Neural progenitor cell (in vitro differentiated cells): ENCODE measurements at regions not wholly inside any gene's neighbourhood (a gene's known extent, or its start where the extent isn't known, plus 50 kb on each side); places are given as distances from the start of the nearest gene placed in this dataset.

Source experiments
- DNase-seq: peaks from one replicate; pipeline ENCODE4 v3.0.0-alpha.2; 2016; ENCODE audit warnings: low spot score
- H2AFZ ChIP-seq: fragments of 200-600 bp; sonication (generic); replicated peaks from 2 replicates; pipeline ENCODE4 v1.6.1; 2016; ENCODE audit warnings: antibody characterized with exemption
- H3F3A ChIP-seq: fragments of 200-600 bp; sonication (generic); 2 replicates; pipeline ENCODE4 v1.6.1; 2016; ENCODE audit warnings: antibody characterized with exemption, low read depth
- H3K27ac ChIP-seq: fragments of 200-600 bp; sonication (generic); 2 replicates; pipeline ENCODE4 v1.5.1; 2016; ENCODE audit warnings: mild to moderate bottlenecking
- H3K27me3 ChIP-seq: fragments of 200-600 bp; sonication (generic); 2 replicates; pipeline ENCODE4 v1.6.1; 2016; ENCODE audit warnings: mild to moderate bottlenecking, moderate library complexity
- H3K36me3 ChIP-seq: fragments of 200-600 bp; sonication (generic); 2 replicates; pipeline ENCODE4 v1.5.1; 2016
- H3K4me1 ChIP-seq: fragments of 200-600 bp; sonication (generic); 2 replicates; pipeline ENCODE4 v1.6.1; 2016; ENCODE audit warnings: mixed run types
- H3K4me2 ChIP-seq: fragments of 200-600 bp; sonication (generic); 2 replicates; pipeline ENCODE4 v1.6.1; 2016
- H3K4me3 ChIP-seq: fragments of 200-600 bp; sonication (generic); 2 replicates; pipeline ENCODE4 v1.5.1; 2016
- H3K79me2 ChIP-seq: fragments of 200-600 bp; sonication (generic); 2 replicates; pipeline ENCODE4 v1.6.1; 2016; ENCODE audit warnings: low read depth
- H3K9ac ChIP-seq: fragments of 200-600 bp; sonication (generic); 2 replicates; pipeline ENCODE4 v1.6.1; 2016
- H3K9me3 ChIP-seq: fragments of 200-600 bp; sonication (generic); 2 replicates; pipeline ENCODE4 v1.5.1; 2016; ENCODE audit warnings: low read depth
- H4K20me1 ChIP-seq: fragments of 200-600 bp; sonication (generic); 2 replicates; pipeline ENCODE4 v1.6.1; 2016; ENCODE audit warnings: low read depth
- H3K27ac Mint-ChIP-seq: 3 replicates; pipeline ENCODE4 v1.8.0; 2021; ENCODE audit warnings: mixed read lengths
- H3K27me3 Mint-ChIP-seq: 2 replicates; pipeline ENCODE4 v1.8.0; 2022; ENCODE audit warnings: low read depth, mild to moderate bottlenecking, inconsistent platforms, moderate library complexity, mixed read lengths; ENCODE audit not compliant: insufficient read depth
- H3K36me3 Mint-ChIP-seq: 3 replicates; pipeline ENCODE4 v1.8.0; 2021; ENCODE audit warnings: mixed read lengths
- H3K4me1 Mint-ChIP-seq: 3 replicates; pipeline ENCODE4 v1.8.0; 2021; ENCODE audit warnings: mixed read lengths
- H3K4me3 Mint-ChIP-seq: 3 replicates; pipeline ENCODE4 v1.8.0; 2021; ENCODE audit warnings: mild to moderate bottlenecking, moderate library complexity, mixed read lengths
- H3K9me3 Mint-ChIP-seq: 3 replicates; pipeline ENCODE4 v1.8.0; 2020; ENCODE audit warnings: mixed read lengths
- CTCF ChIP-seq: fragments of 200-600 bp; sonication (generic); IDR thresholded peaks from 2 replicates; pipeline ENCODE4 v1.5.1; 2017; ENCODE audit warnings: antibody characterized with exemption, mild to moderate bottlenecking
- EZH2 ChIP-seq: fragments of 200-600 bp; sonication (generic); IDR thresholded peaks from 2 replicates; pipeline ENCODE4 v1.6.1; 2017; ENCODE audit warnings: antibody characterized with exemption, mild to moderate bottlenecking, moderate library complexity
- EZH2phosphoT487 ChIP-seq: fragments of 200-600 bp; sonication (generic); IDR thresholded peaks from 2 replicates; pipeline ENCODE4 v1.6.1; 2017; ENCODE audit warnings: antibody characterized with exemption

- Mint-ChIP-seq H3K4me1 (peaks cover 5% of the 10 kb centered on the region), H3K9me3 (peaks cover 2% of the 10 kb centered on the region), H3K27ac (no peak overlapping the region), H3K4me3 (no peak overlapping the region), H3K36me3 (peaks cover 4% of the 10 kb centered on the region), H3K27me3 (peaks cover 3% of the 10 kb centered on the region)
- TF ChIP-seq CTCF, result no peak
- no peak for TF ChIP-seq EZH2phosphoT487
- TF ChIP-seq EZH2, result no peak
- Histone ChIP-seq H3K4me1 (peaks cover 4% of the 10 kb centered on the region), H4K20me1 (no peaks in the 10 kb centered on the region), H3K27ac (no peak overlapping the region), H3K4me3 (no peak overlapping the region), H3K36me3 (no peaks in the 10 kb centered on the region), H3K27me3 (no peaks in the 10 kb centered on the region), H3K9me3 (no peaks in the 10 kb centered on the region), H2AFZ (no peak overlapping the region), H3K79me2 (no peaks in the 10 kb centered on the region), H3K4me2 (no peak overlapping the region), H3F3A (peaks cover 6% of the 10 kb centered on the region), H3K9ac (no peak overlapping the region)
- no peak for DNase-seq
Measured at GRCh38 chr18:23363865-23364570, 89.1 kb upstream of the RIOK3 start.

- no peak overlapping the region for H2AFZ ChIP-seq
- no peak overlapping the region for H3K27ac ChIP-seq
- H3K9me3 ChIP-seq, result no peaks in the 10 kb centered on the region
- H4K20me1 ChIP-seq, result no peaks in the 10 kb centered on the region
- TF ChIP-seq EZH2phosphoT487 (no peak), EZH2 (no peak), CTCF (no peak)
- DNase-seq, result no peak
- no peak overlapping the region for H3K4me2 ChIP-seq
- Mint-ChIP-seq H3K4me3 (no peak overlapping the region), H3K36me3 (no peaks in the 10 kb centered on the region), H3K27ac (no peak overlapping the region), H3K27me3 (peaks cover 3% of the 10 kb centered on the region), H3K9me3 (peaks cover 2% of the 10 kb centered on the region), H3K4me1 (peaks cover 10% of the 10 kb centered on the region)
- no peaks in the 10 kb centered on the region for H3K36me3 ChIP-seq
- no peaks in the 10 kb centered on the region for H3K79me2 ChIP-seq
- no peak overlapping the region for H3K9ac ChIP-seq
- no peak overlapping the region for H3K4me3 ChIP-seq
- H3F3A ChIP-seq, result peaks cover 13% of the 10 kb centered on the region
- H3K4me1 ChIP-seq, result peaks cover 13% of the 10 kb centered on the region
- H3K27me3 ChIP-seq, result no peaks in the 10 kb centered on the region
Measured at GRCh38 chr18:23365602-23366001, 87.5 kb upstream of the RIOK3 start.

GRCh38 chr18:23369266-23369665 lies 83.8 kb upstream of the RIOK3 start:
- no peaks in the 10 kb centered on the region for H3K9me3 ChIP-seq
- Mint-ChIP-seq H3K36me3 (peaks cover 3% of the 10 kb centered on the region), H3K27ac (no peak overlapping the region), H3K9me3 (no peaks in the 10 kb centered on the region), H3K4me1 (peaks cover 5% of the 10 kb centered on the region), H3K27me3 (peaks cover 2% of the 10 kb centered on the region), H3K4me3 (no peak overlapping the region)
- H3K27ac ChIP-seq, result peak overlapping the region; percentile 46
- peak overlapping the region; percentile 16 for H3K4me2 ChIP-seq
- H3K9ac ChIP-seq, result no peak overlapping the region
- H3F3A ChIP-seq, result peaks cover 9% of the 10 kb centered on the region
- no peaks in the 10 kb centered on the region for H3K27me3 ChIP-seq
- H3K4me3 ChIP-seq, result no peak overlapping the region
- no peak for TF ChIP-seq EZH2phosphoT487
- H3K36me3 ChIP-seq, result no peaks in the 10 kb centered on the region
- peaks cover 13% of the 10 kb centered on the region for H3K4me1 ChIP-seq
- H2AFZ ChIP-seq, result no peak overlapping the region
- no peaks in the 10 kb centered on the region for H4K20me1 ChIP-seq
- peak; percentile 70 for DNase-seq
- no peaks in the 10 kb centered on the region for H3K79me2 ChIP-seq

GRCh38 chr18:23373570-23373969 lies 79.5 kb upstream of the RIOK3 start:
- H3K36me3 Mint-ChIP-seq, result peaks cover 4% of the 10 kb centered on the region
- no peaks in the 10 kb centered on the region for H3K36me3 ChIP-seq
- H3K9me3 Mint-ChIP-seq, result no peaks in the 10 kb centered on the region

More at GRCh38 chr18:23373570-23373969, 79.5 kb upstream of the RIOK3 start:
- TF ChIP-seq EZH2, result no peak
- no peak for TF ChIP-seq EZH2phosphoT487
- no peak for TF ChIP-seq CTCF
- Histone ChIP-seq H4K20me1 (no peaks in the 10 kb centered on the region), H3K27ac (no peak overlapping the region), H3K9ac (no peak overlapping the region), H3K79me2 (no peaks in the 10 kb centered on the region), H2AFZ (no peak overlapping the region), H3K4me1 (peaks cover 13% of the 10 kb centered on the region), H3F3A (peaks cover 9% of the 10 kb centered on the region), H3K27me3 (no peaks in the 10 kb centered on the region), H3K4me2 (no peak overlapping the region), H3K9me3 (no peaks in the 10 kb centered on the region), H3K4me3 (no peak overlapping the region)
- no peak overlapping the region for H3K27ac Mint-ChIP-seq
- no peak overlapping the region for H3K4me3 Mint-ChIP-seq
- DNase-seq, result no peak
- H3K27me3 Mint-ChIP-seq, result peaks cover 2% of the 10 kb centered on the region
- H3K4me1 Mint-ChIP-seq, result peaks cover 8% of the 10 kb centered on the region
